ENCODE measurements at regions not wholly inside any gene's neighbourhood (a gene's known extent, or its start where the extent isn't known, plus 50 kb on each side); places are given as distances from the start of the nearest gene placed in this dataset.

- H3K27ac ChIP-seq (ENCODE audit: low read length) = no peak overlapping the region
- H3K36me3 ChIP-seq (replicated peaks; ENCODE audit: low read depth, low read length) = no peaks in the 10 kb centered on the region
- no peak overlapping the region for H2AFZ ChIP-seq (ENCODE audit: low read depth, low read length)
- H3K4me3 ChIP-seq (ENCODE audit: low read length) = no peak overlapping the region
- no peaks in the 10 kb centered on the region for H3K4me1 ChIP-seq (ENCODE audit: low read length)
- H3K79me2 ChIP-seq (ENCODE audit: low read length) = no peaks in the 10 kb centered on the region
- no peaks in the 10 kb centered on the region for H4K20me1 ChIP-seq (ENCODE audit: insufficient read depth, low read length)
- no peaks in the 10 kb centered on the region for H3K9me3 ChIP-seq (ENCODE audit: insufficient read depth, low read length)
- no peak overlapping the region for H3K4me2 ChIP-seq (ENCODE audit: low read length)
- H3K27me3 ChIP-seq (ENCODE audit: low read depth, low read length) = no peaks in the 10 kb centered on the region
- H3K9ac ChIP-seq (ENCODE audit: low read length) = no peak overlapping the region
- no peak for TF ChIP-seq EZH2phosphoT487 (IDR thresholded peaks at IDR 0.05; ENCODE audit: low read depth)
- TF ChIP-seq CTCF (IDR thresholded peaks at IDR 0.05; ENCODE audit: low read depth, low read length) = no peak
These were observed 95.6 kb upstream of the RAB3GAP2 start for GRCh38 chr1:220367833-220368232.

GRCh38 chr1:220366269-220366668, 94.0 kb upstream of the RAB3GAP2 start:
- no peaks in the 10 kb centered on the region for H3K36me3 ChIP-seq (replicated peaks; ENCODE audit: low read depth, low read length)
- no peaks in the 10 kb centered on the region for H3K79me2 ChIP-seq (ENCODE audit: low read length)

GRCh38 chr1:220363196-220363837, 91.1 kb upstream of the RAB3GAP2 start:
- no peaks in the 10 kb centered on the region for H3K9me3 ChIP-seq (ENCODE audit: insufficient read depth, low read length)
- H3K36me3 ChIP-seq (replicated peaks; ENCODE audit: low read depth, low read length) = no peaks in the 10 kb centered on the region
- H3K4me1 ChIP-seq (ENCODE audit: low read length) = no peaks in the 10 kb centered on the region
- H2AFZ ChIP-seq (ENCODE audit: low read depth, low read length) = no peak overlapping the region
- no peaks in the 10 kb centered on the region for H3K27me3 ChIP-seq (ENCODE audit: low read depth, low read length)
- H3K4me2 ChIP-seq (ENCODE audit: low read length) = no peak overlapping the region
- H3K4me3 ChIP-seq (ENCODE audit: low read length) = no peak overlapping the region
- no peak overlapping the region for H3K27ac ChIP-seq (ENCODE audit: low read length)
- no peak overlapping the region for H3K9ac ChIP-seq (ENCODE audit: low read length)
- H4K20me1 ChIP-seq (ENCODE audit: insufficient read depth, low read length) = no peaks in the 10 kb centered on the region
- TF ChIP-seq EZH2phosphoT487 (IDR thresholded peaks at IDR 0.05; ENCODE audit: low read depth) = no peak
- TF ChIP-seq CTCF (IDR thresholded peaks at IDR 0.05; ENCODE audit: low read depth, low read length) = no peak
- no peaks in the 10 kb centered on the region for H3K79me2 ChIP-seq (ENCODE audit: low read length)

More at GRCh38 chr1:220366269-220366668, 94.0 kb upstream of the RAB3GAP2 start:
- no peaks in the 10 kb centered on the region for H3K4me1 ChIP-seq (ENCODE audit: low read length)
- no peak overlapping the region for H3K4me2 ChIP-seq (ENCODE audit: low read length)
- no peak overlapping the region for H3K27ac ChIP-seq (ENCODE audit: low read length)
- no peaks in the 10 kb centered on the region for H3K27me3 ChIP-seq (ENCODE audit: low read depth, low read length)
- H3K9ac ChIP-seq (ENCODE audit: low read length) = no peak overlapping the region
- TF ChIP-seq CTCF (IDR thresholded peaks at IDR 0.05; ENCODE audit: low read depth, low read length) (no peak), EZH2phosphoT487 (IDR thresholded peaks at IDR 0.05; ENCODE audit: low read depth) (no peak)
- H3K9me3 ChIP-seq (ENCODE audit: insufficient read depth, low read length) = no peaks in the 10 kb centered on the region
- no peak overlapping the region for H3K4me3 ChIP-seq (ENCODE audit: low read length)
- no peak overlapping the region for H2AFZ ChIP-seq (ENCODE audit: low read depth, low read length)
- no peaks in the 10 kb centered on the region for H4K20me1 ChIP-seq (ENCODE audit: insufficient read depth, low read length)

GRCh38 chr1:220356981-220357850, 85.0 kb upstream of the RAB3GAP2 start:
- TF ChIP-seq CTCF (IDR thresholded peaks at IDR 0.05; ENCODE audit: low read depth, low read length) = no peak
- no peak for TF ChIP-seq EZH2phosphoT487 (IDR thresholded peaks at IDR 0.05; ENCODE audit: low read depth)
- H3K4me1 ChIP-seq (ENCODE audit: low read length) = peaks cover 4% of the 10 kb centered on the region; the same call in 1 of the 2 replicates
- no peaks in the 10 kb centered on the region for H3K36me3 ChIP-seq (replicated peaks; ENCODE audit: low read depth, low read length)
- H3K79me2 ChIP-seq (ENCODE audit: low read length) = no peaks in the 10 kb centered on the region
- no peak overlapping the region for H3K4me2 ChIP-seq (ENCODE audit: low read length)
- H3K27ac ChIP-seq (ENCODE audit: low read length) = no peak overlapping the region
- no peak overlapping the region for H2AFZ ChIP-seq (ENCODE audit: low read depth, low read length)
- no peaks in the 10 kb centered on the region for H3K9me3 ChIP-seq (ENCODE audit: insufficient read depth, low read length)
- no peaks in the 10 kb centered on the region for H4K20me1 ChIP-seq (ENCODE audit: insufficient read depth, low read length)
- no peak overlapping the region for H3K9ac ChIP-seq (ENCODE audit: low read length)
- H3K27me3 ChIP-seq (ENCODE audit: low read depth, low read length) = no peaks in the 10 kb centered on the region
- no peak overlapping the region for H3K4me3 ChIP-seq (ENCODE audit: low read length)

Measured in OCI-LY3 (cell line).